NCI-H748 treated with DMSO at 0.1 percent for 48 hours (cell line): ENCODE measurements at regions not wholly inside any gene's neighbourhood (a gene's known extent, or its start where the extent isn't known, plus 50 kb on each side); places are given as distances from the start of the nearest gene placed in this dataset.
A peak's percentile ranks its signal among the peaks of the same experiment; 100 is the strongest.
"Not testable (repeated sequence)": the region's sequence is repeated elsewhere in the genome, so short reads cannot be mapped to it uniquely, and the experiment has no call there.

ENCODE experiments used
- DNase-seq: peaks from one replicate; lab custom pipeline; 2025; lab: John Stamatoyannopoulos, UW

DNA sequence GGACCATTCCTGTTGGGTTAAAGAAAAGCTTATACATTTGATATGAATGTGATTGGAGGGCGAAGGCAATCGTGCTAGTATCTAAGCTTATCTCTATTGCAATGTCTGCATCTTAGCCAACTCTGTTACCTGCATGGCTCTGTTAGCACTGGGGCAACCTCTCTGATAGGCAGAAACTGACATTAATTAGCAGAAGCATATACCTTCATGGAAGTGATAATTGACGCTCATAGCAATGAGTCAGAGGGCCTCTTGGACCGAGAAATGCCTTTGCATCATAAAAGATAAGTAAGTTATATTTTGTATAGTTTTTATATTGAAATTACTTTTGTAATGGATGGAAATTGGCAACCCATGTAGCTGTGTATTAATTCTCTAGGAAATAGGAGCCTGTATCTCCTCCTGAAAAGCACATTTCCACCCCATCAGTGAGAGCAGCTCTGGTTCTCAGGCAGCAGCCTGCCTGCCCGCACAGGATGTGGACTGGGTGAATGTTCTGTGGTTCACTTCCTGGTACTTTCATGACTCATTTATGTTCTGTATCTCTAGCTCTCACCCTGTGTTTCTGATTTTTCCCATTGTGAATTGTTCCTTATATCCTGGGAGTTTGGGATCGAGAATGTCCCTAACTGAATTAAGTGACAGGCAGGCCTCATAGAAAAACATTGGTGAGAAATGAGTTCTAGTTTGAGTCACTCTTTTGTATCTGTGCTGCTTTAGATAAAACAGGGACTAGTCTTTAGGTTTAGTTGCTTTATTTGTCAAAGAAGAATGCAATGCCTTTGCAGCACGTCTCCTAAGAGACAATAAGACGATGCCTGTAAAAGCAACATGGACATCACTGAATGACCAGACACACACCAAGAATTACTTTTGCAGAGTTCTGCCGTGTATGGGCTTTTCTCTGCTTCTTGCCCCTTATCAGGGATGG is 344.9 kb downstream of the DCDC2C start:
- no peak for DNase-seq

DNA sequence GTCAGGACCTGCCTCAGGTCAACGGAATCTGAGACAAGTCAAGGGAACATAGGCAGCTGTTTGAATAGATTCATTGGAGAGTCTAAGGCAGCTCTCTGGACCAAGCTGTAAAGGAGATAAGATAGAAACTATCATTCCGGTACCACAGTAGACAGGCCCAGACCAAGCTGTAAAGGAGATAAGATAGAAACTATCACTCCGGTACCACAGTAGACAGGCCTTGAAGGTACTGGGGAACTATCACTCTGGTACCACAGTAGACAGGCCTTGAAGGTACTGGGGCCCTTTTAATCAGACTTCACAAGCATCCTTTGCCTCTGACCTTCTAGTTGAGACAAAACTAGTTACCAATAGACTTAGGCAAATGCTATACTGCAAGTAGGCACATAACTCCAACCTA is 346.1 kb downstream of the DCDC2C start:
- DNase-seq = no peak

GRCh38 chr2:4053769-4054493 is 350.6 kb downstream of the DCDC2C start:
- no peak for DNase-seq

- DNase-seq = no peak
Measured at GRCh38 chr2:4066217-4066616, 362.8 kb downstream of the DCDC2C start.

DNA sequence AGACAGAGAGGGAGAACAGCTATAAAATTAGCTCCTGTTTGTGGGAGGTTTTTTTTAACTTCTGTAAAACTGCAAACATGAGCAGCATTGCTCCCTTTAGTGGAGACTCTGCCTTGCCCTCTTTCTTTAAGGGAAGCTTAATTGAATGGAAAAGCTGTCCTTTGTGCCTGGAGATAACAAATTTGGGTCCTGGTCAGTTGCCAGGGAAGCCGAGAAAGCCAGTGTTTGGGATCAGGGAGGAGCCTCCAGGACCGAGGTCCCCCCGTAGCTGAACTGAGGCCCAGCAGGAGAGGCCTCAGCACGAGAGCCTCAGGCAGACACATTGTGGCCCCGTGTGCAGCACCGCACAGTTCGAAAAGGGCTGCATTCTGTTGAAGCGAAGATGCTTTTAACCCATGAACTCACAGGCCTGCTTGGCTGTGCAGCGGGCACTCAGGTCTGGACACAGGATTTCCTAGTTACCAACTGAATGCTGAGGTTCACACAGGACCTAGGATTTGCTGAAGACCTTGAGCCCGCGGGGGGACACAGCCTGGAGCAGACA is 369.7 kb downstream of the DCDC2C start:
- DNase-seq = no peak

DNA sequence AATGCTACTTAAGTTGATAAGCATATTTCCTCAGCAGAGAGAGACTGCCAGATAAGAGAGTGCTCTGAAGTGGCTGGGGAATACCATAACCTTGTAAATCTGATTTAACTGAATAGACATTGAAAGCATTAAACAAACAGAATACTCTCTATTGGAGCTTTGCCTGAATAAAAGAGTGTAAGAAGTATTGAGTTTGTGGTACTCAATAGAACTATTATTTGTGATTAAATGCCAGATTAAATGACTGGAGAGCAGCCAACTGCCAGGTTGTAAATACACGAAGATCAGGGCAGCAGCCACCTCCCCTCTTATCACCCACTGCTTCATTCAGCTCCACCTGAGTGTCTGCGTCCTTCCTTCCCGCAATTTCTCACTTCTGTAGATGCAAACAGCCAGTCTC is 373.6 kb downstream of the DCDC2C start:
- DNase-seq = peak; percentile 82

DNA sequence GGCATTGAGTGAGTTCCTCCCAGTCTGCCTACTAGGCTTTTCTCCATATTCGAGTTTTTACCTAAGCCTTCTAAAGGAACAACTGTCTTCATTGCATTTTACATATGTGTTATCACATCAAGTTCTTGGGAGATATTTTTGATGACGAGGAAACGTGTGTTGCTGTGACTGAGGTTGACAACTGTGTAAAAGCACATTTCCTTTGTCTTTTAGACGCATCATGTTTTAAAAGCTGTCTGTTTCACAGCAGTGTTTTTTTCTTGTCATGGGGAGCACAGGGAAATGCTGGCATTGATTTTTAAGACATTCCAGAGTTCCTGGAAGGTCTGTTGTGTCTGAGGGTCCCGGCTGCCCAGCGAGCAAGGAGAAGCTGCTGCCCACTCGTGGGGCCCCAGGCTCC is 381.8 kb downstream of the DCDC2C start:
- no peak for DNase-seq

- DNase-seq = no peak
Measured at GRCh38 chr2:4090668-4091630, 387.6 kb downstream of the DCDC2C start.

- no peak for DNase-seq
Measured at GRCh38 chr2:4091869-4092268, 388.5 kb downstream of the DCDC2C start.

GRCh38 chr2:4094743-4095142 is 391.4 kb downstream of the DCDC2C start:
- no peak for DNase-seq

- DNase-seq = no peak
Measured at GRCh38 chr2:4096978-4097766, 393.8 kb downstream of the DCDC2C start.

DNA sequence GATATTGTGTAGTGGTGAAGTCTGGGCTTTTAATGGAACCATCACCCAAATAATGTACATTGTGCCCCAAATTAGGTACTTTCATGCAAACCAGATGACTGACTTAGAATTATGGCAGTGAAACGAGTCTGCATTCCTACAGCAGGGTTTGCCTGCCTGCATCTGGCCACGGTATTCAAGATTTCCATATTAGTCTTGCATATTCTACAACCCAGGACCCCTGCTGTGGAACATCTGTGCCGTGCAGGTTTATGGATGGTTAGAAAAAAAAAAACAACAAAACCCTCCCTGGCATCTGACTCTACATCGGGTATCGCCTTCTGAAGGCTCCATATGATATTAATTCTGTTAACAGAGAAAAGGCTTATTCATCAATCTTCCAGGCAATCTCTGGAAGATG is 394.8 kb downstream of the DCDC2C start:
- DNase-seq = no peak

- DNase-seq = no peak
Measured at GRCh38 chr2:4101936-4102335, 398.6 kb downstream of the DCDC2C start.

GRCh38 chr2:4107179-4107578 is 403.8 kb downstream of the DCDC2C start:
- DNase-seq = no peak

- DNase-seq = no peak
Measured at GRCh38 chr2:4110273-4110672, 406.9 kb downstream of the DCDC2C start.

- DNase-seq = not testable (repeated sequence)
Measured at GRCh38 chr2:4115435-4115834, 412.1 kb downstream of the DCDC2C start.

DNA sequence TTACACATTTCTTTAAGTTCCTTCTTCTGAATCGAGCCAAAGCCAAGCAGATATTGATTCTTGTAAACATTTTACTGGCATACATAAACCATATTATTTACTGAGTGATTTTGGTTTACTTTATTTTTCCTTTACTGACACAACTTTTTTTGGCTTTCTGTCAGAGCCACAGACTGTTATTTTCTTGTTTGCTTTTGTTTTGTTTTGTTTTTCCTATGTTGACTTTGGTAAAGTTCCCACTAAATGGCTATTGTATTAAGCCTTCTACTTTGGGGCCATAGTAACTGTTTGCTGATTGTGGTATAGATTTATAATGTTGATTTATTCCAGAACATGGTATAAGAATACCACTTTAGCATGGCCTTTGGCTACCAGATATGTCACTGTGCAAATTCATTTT is 419.4 kb downstream of the DCDC2C start:
- no peak for DNase-seq

DNA sequence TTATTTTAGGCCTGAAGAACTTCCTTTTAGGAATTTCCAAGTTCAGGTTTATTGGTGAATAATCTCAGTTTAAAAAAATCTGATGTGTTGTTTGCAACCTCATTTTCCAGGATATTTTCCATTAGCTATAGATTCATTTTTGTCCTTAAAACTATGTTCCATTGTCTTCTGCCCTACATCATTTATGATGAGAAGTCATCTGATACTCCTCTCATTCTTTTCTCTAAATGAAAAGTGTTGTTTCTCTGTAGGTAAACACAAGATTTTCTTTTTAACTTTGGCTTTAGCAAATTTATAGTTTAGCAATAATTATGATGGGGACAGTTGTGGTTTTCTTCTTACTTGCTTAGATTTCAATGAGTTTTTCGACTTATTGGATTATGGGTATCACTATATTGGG is 427.3 kb downstream of the DCDC2C start:
- no peak for DNase-seq

DNA sequence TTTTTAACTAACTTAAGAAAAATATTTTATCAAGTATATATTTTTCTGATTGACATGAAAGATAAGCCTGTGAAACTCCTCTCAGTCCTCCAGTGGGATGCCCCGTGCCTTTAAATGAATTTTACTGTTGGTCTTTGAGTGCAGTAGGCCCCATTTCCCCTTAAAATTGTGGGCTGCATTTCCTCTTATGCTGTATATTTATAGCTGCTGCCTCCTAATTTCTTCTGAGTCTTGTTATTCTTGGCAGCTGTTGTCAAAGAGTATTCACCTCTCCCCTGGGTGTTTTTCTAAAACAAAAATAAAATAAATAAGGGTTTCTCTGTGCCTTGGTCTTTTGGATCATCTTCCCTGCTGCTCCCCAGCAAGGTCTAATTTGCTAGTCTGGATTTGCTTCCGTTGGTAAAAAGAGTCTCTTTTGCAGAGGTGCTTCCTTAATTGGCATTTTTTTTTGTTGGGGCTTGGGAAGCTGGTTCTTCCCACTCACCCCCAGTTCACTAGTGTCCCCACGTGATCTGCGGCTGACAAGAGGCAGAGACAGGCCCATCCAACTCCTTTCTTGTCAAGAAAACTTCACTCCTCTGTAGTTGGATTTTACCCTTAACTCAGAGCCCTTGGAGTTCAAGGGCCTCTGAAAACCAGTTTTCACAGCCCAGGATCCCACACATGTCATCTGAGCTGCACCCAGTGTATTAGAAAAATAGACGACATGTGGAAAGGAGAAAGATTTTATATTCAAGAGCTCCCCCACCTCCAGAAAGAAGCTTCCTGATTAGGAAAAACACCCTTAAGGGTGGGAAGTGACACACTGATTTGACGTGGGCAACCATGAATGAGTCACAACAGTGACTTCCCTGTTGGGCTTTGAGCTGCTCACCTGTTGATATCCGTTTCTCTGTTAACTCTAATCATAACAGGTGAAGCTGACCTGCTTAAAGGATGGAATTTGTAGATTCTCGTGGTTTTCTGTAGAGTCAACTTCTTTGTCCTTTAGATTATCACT is 431.5 kb downstream of the DCDC2C start:
- no peak for DNase-seq

DNA sequence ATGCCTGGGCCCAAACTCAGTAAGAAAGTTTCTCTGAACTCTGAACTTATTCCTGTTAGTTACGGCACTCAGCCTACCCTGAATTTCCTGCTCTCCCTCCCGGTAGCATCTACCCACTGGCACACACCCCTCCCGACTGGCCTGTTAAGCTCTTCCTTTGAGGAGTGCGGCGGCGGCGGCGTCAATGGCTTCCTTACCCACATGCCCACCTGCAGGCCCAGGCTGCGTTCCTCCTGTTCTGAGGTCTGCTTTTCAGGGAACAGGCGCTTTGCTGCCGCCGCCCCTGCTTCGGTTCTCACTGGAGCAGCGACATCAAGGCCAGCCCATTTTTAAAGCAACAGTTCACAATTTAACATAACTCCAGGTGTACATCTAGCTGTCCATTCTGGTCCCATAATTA is 432.4 kb downstream of the DCDC2C start:
- DNase-seq = no peak
